A673 (cell line): ENCODE measurements at regions not wholly inside any gene's neighbourhood (a gene's known extent, or its start where the extent isn't known, plus 50 kb on each side); places are given as distances from the start of the nearest gene placed in this dataset.
A peak's percentile ranks its signal among the peaks of the same experiment; 100 is the strongest.

Source experiments
- BruUV-seq: library from RNA; stranded (reverse); fragments of 400-500 nt; replicated peaks from 2 replicates; lab custom pipeline; 2021; lab: Mats Ljungman, UMichigan
- CTCF ChIA-PET: fragments of 300-600 bp; sonication (Branson Sonifier 250); formaldehyde crosslinking; loops from one replicate; lab custom pipeline; 2022; ENCODE audit warnings: antibody characterized with exemption; lab: Charles Lee
- POLR2A ChIA-PET: fragments of 300-600 bp; sonication (Branson Sonifier 250); formaldehyde crosslinking; loops from one replicate; lab custom pipeline; 2022; ENCODE audit warnings: antibody characterized with exemption; ENCODE audit not compliant: low non-redundant PET; lab: Charles Lee
- DNase-seq: peaks from one replicate; pipeline ENCODE4 v3.0.0-alpha.2; 2015; ENCODE audit warnings: low spot score
- H3K27ac ChIP-seq: fragments of 200-600 bp; sonication (generic); 2 replicates; pipeline ENCODE4 v1.5.1; 2016; ENCODE audit warnings: mixed run types, low read depth, mild to moderate bottlenecking, mixed read lengths, antibody characterized with exemption, low read length; ENCODE audit not compliant: poor library complexity, severe bottlenecking
- H3K27me3 ChIP-seq: fragments of 200-600 bp; sonication (generic); replicated peaks from 2 replicates; pipeline ENCODE4 v1.6.1; 2017; ENCODE audit warnings: mixed run types, low read depth, mild to moderate bottlenecking, mixed read lengths, antibody characterized with exemption, low read length; ENCODE audit not compliant: insufficient read depth, poor library complexity
- H3K36me3 ChIP-seq: fragments of 200-600 bp; sonication (generic); 2 replicates; pipeline ENCODE4 v1.6.1; 2016; ENCODE audit warnings: mixed run types, mild to moderate bottlenecking, mixed read lengths, antibody characterized with exemption, low read length; ENCODE audit not compliant: insufficient read depth, poor library complexity, severe bottlenecking
- H3K4me1 ChIP-seq: fragments of 200-600 bp; sonication (generic); 2 replicates; pipeline ENCODE4 v1.6.1; 2017; ENCODE audit warnings: mixed run types, mild to moderate bottlenecking, mixed read lengths, antibody characterized with exemption, low read length; ENCODE audit not compliant: insufficient read depth, poor library complexity, severe bottlenecking
- H3K4me3 ChIP-seq: fragments of 200-600 bp; sonication (generic); 2 replicates; pipeline ENCODE4 v1.5.1; 2016; ENCODE audit warnings: low read depth, mixed run types, mild to moderate bottlenecking, mixed read lengths, low read length; ENCODE audit not compliant: poor library complexity, severe bottlenecking
- H3K9me3 ChIP-seq: fragments of 200-600 bp; sonication (generic); 2 replicates; pipeline ENCODE4 v1.6.1; 2016; ENCODE audit warnings: mixed run types, low read depth, mild to moderate bottlenecking, mixed read lengths, antibody characterized with exemption, low read length; ENCODE audit not compliant: poor library complexity, severe bottlenecking
- CTCF ChIP-seq: fragments of 300-800, 200-600 bp; sonication (generic); conservative IDR thresholded peaks from 2 replicates; pipeline ENCODE4 v1.5.1; 2017; ENCODE audit warnings: low read depth, mild to moderate bottlenecking, antibody characterized with exemption, low read length, moderate library complexity, mixed read lengths
- EZH2 ChIP-seq: fragments of 200-600 bp; sonication (generic); IDR thresholded peaks from 2 replicates; pipeline ENCODE4 v1.6.1; 2017; ENCODE audit warnings: borderline replicate concordance, low read depth, mild to moderate bottlenecking, mixed read lengths, antibody characterized with exemption, low read length; ENCODE audit not compliant: poor library complexity, severe bottlenecking
- intact Hi-C: fragments of 100-400 bp; cut with micrococcal nuclease; formaldehyde crosslinking; loops from one replicate; pipeline ENCODE4 v1.10.0; 2022; ENCODE audit not compliant: unreplicated experiment

- Histone ChIP-seq H3K27me3 (no peaks in the 10 kb centered on the region), H3K27ac (no peak overlapping the region), H3K36me3 (no peaks in the 10 kb centered on the region), H3K4me1 (no peaks in the 10 kb centered on the region), H3K4me3 (no peak overlapping the region), H3K9me3 (no peaks in the 10 kb centered on the region)
- ChIA-PET CTCF (no interaction called here), POLR2A (no interaction called here)
- TF ChIP-seq CTCF (no peak), EZH2 (no peak)
- intact Hi-C loops, result no loop called here
- no TSS peak for BruUV-seq
- DNase-seq, result no peak
Observed at GRCh38 chr5:63495225-63495624, 467.0 kb downstream of the HTR1A start.

GRCh38 chr5:63483338-63483737, 478.9 kb downstream of the HTR1A start:
- Histone ChIP-seq H3K27me3 (no peaks in the 10 kb centered on the region), H3K4me3 (no peak overlapping the region), H3K9me3 (no peaks in the 10 kb centered on the region), H3K4me1 (no peaks in the 10 kb centered on the region), H3K27ac (no peak overlapping the region), H3K36me3 (no peaks in the 10 kb centered on the region)
- DNase-seq, result no peak
- intact Hi-C loops, result no loop called here
- TF ChIP-seq CTCF (no peak), EZH2 (no peak)
- ChIA-PET POLR2A (no interaction called here), CTCF (no interaction called here)
- BruUV-seq, result no TSS peak

GRCh38 chr5:63473335-63473967, 488.8 kb downstream of the HTR1A start:
- H3K4me1 ChIP-seq, result no peaks in the 10 kb centered on the region

More at GRCh38 chr5:63473335-63473967, 488.8 kb downstream of the HTR1A start:
- Histone ChIP-seq H3K27ac (no peak overlapping the region), H3K4me3 (no peak overlapping the region), H3K27me3 (no peaks in the 10 kb centered on the region), H3K36me3 (no peaks in the 10 kb centered on the region), H3K9me3 (no peaks in the 10 kb centered on the region)
- peak; percentile 1 for DNase-seq
- TF ChIP-seq EZH2, result no peak
- no peak for TF ChIP-seq CTCF
- CTCF ChIA-PET, result no interaction called here
- POLR2A ChIA-PET, result no interaction called here
- intact Hi-C loops, result no loop called here
- no TSS peak for BruUV-seq
